GM18505 (cell line): ENCODE measurements at regions not wholly inside any gene's neighbourhood (a gene's known extent, or its start where the extent isn't known, plus 50 kb on each side); places are given as distances from the start of the nearest gene placed in this dataset.

Experiments used
- ATAC-seq: cut with Tn5 transposase; IDR thresholded peaks from one replicate; pipeline ENCODE4 v1.9.1; 2021; ENCODE audit not compliant: unreplicated experiment
- POLR2A ChIP-seq: IDR thresholded peaks from 4 replicates; pipeline ENCODE4 v1.6.1; 2011; ENCODE audit warnings: borderline replicate concordance; ENCODE audit not compliant: insufficient read depth, insufficient read length; ENCODE audit errors: extremely low read depth

DNA sequence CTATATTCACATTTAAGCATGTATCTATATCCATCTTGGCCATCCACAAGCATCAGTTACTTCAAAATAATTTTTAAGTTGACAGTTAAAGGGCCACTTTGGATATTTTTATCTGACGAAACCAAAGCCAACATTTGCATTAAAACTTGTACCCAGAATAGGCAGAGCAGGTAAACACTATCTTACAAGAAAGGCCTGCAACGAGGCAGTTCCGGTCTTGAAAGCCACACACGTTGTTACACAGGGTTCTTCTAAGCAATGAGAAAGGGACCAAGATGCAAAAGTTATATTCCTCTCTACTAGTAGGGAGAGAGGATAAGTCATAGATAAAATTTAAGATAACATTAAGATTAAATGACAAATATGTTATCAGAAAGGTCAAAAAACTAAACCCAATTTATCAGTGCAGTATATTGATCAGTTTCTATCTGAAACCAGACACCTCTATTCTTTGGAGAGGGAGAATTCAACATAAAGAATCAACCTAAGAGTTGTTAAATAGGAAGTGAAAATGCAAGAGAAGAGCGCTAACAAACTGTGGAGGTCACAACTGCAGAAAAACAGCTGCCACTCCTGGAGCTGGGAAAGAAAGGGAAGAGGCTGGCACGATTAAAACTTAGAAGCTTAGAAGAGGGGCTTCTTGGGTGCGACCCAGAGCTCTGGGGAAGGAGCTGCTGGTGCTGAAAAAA lies 701.3 kb downstream of the TNS3 start:
- no peak for ATAC-seq

DNA sequence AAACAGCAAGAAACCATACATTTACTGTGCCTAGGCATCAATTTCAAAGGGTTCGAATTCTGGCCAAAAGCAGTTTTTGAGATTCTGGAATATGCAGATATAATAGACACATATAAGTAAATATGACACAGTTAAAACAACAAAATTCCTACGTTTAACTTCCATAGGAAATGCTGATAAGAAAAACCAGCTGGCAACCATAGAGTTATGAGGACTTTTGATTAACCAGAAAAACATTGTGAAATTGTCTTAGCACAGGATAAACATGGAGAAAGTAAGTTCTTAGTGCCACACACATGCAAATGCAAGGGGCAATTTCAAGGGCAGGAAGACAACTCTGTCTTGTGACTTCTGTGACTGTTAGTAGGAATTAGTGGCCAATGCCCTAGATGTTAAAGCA lies 702.1 kb downstream of the TNS3 start:
- TF ChIP-seq POLR2A: no peak
- no peak for ATAC-seq

More for the DNA sequence above, 701.3 kb downstream of the TNS3 start:
- no peak for TF ChIP-seq POLR2A

DNA sequence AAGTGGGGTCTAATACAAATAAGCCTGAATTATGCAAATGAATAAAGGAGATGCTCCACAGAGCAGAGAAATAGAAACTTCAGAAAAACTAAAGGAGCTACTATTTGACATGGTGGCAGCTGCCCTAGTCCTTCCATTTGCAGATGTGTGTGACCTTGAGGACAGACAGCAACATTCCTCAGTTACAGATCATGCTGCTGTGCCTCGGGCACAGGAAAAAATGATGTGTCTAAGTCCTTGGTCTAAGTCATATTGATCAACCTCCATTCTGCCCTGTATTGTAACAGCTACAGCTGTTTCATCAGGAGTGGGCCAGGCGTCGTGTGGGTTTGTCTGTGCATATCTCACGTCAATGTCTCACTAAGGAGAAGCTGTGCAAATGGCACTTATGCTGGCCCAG lies 710.4 kb downstream of the TNS3 start:
- TF ChIP-seq POLR2A: no peak

DNA sequence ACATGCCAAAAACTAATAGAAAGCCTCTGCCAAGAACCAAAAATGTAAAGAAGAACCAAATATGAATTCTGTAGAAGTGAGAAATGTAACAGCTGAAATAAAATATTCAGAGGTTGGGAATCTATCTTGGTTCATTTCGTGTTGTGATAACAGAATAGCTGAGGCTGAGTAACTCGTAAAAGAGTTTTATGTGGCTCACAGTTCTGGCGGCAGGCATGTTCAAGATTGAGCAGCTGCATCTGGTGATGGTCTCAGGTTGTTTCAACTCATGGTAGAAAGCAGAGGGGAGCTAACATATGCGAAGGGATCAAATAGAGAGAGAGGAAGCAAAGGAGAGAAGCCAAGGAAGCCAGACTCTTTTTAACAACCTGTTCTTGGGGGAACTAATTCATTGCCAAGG lies 717.2 kb downstream of the TNS3 start:
- ATAC-seq: no peak

More for the DNA sequence above, 710.4 kb downstream of the TNS3 start:
- no peak for ATAC-seq

DNA sequence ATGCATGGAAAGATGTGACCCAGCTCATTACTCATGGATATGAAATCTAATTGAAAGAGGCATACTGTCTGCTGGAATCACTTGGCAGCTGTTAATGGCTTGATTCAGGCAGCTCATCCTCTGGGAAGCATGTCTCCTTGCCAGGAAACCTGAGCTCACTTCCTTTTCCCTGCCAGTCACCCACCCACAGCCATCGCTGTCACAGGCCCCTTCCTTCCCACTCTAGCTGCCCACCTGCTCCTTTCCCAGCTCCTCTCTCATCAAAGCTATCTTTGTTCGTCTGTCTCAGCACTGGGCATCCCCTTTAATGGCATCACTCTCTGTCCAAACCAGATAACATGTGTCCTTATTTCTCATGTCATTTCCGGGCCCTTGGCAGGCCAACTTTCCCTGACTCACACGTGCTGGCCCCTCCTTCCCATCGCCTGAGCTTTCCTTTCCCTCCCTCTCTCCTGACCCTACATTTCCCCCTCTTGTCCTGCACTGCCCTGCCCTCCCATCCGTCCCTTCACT lies 721.9 kb downstream of the TNS3 start:
- no peak for ATAC-seq
- TF ChIP-seq POLR2A: no peak

More for the DNA sequence above, 717.2 kb downstream of the TNS3 start:
- TF ChIP-seq POLR2A: no peak

DNA sequence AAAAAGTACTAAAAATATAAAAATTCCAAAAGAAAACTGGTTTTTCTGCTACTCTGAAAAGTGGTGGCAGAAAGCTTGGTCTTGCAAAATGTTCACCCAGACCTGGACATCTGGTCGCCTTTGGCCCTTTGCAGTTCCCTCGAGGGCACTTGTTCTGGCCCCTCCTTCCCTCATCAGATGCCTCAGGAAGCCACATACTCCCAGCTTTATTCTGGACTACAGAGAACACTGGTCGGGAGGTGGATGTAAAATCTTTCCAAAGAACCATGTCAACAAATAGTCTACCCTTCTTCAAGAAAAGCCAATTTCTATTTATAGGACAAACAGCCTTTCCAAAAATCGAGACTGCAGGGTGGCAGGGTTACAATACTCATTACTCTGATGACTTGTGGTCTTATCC lies 726.1 kb downstream of the TNS3 start:
- ATAC-seq: no peak
- no peak for TF ChIP-seq POLR2A

DNA sequence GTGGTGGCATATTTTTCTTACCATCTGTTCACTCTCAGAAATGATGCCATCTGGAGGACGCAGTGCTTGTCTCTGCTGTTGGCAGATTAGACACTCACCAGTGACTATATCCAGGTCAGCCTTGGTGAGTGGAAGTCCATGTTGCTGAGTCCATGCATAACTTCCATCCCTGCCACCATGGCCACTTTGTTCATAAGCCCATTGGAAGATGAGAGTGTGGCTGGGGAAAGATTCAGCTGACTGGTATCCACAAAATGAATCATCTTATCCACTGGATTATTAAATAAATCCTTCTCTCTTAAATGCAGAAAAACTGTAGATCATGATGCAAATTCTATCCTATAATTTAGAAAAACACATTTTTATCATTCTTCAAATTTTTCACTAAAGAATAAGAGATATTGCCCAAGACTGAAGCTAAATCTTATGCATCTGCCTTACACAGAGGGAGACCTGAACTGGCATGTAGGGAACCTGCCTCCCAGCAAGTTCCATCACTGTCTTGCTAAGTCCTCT lies 726.9 kb downstream of the TNS3 start:
- no peak for TF ChIP-seq POLR2A
- no peak for ATAC-seq

DNA sequence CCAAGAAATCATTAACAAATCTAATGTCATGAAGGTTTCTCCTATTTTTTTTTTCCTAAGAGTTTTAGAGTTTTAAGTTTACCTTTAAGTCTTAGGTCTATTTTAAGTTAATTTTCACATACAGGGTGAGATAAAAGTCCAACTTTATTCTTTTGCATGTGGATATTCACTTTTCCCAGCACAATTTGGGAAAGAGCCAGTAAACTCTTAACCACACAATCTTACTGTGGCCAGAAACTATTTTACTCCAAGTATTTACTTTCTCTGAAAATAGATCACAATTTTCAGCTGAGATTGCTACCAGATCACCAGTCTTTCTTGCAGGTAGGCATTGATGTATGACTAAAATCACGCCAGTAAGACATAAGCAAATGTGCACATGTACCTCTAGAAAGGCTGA lies 728.5 kb downstream of the TNS3 start:
- TF ChIP-seq POLR2A: no peak
- no peak for ATAC-seq

DNA sequence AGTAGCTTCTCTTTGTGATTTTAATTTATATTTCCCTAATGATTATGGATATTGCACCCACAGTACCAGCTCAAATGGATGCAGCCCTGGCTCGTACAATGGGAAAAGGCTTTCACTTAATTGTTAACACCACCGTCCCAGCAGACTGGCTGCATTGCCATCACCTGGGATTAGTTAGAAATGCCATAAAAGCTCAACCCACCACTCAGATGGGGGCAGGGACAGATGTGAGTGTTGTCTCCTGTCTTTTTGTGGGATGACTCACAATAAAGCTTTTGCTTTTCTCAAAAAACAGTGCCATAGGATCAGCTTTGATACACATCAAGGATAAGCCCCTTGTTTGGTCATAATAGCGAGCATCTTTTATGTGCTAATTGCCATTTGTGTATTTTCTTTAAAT lies 729.1 kb downstream of the TNS3 start:
- no peak for ATAC-seq
- TF ChIP-seq POLR2A: no peak

DNA sequence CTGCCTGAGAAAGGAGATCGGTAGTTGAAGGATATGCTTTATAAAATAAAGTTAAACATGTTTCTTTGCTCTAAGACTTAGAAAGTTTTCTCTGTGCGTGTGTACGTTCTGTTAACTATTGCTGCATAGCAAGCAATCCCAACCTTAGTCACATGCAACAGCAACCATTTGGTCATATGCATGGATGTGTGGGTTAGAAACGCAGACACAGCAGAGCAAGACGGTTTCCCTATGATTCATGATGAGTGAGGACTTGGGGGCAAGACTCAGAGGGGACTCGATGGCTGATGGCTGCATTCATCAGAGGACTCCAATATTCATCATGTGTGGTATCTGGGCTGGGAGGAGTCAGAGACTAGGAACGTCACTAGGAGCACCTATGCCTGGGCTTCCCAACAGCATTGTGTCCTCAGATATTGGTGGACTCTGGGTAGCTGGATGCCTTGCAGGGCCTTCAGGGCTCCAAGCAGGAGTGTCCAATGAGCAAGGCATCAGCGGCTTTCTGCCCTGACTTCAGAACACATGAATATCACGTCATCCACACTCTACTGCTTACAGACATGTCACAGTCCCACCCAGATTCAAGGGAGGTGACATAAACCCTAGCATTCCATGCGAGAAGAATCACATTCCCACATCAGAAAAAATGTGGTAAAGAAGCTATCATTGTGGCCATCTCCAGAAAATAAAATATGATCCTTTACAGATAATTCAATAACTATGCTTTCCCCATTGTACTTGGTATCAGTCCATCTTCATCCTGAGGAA lies 731.2 kb downstream of the TNS3 start:
- TF ChIP-seq POLR2A: no peak
- no peak for ATAC-seq

DNA sequence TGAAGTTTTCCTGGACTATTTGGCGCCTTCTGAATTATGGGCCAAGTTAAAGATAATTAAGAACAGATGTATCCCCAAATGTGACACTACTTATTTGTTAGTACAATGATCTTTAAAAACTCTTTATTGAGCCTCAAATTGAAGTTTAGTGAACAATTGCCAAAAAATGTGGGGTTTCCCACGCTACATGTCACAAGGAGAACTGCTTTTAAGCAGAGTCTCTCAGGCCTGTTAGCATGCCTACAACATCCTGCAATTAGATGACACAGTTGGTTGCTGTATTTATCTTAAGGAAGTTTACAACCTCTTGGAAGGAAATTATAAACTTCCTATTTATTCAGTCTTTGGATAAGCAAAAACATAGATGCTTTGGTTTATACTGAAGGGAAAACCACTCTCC lies 733.0 kb downstream of the TNS3 start:
- ATAC-seq: no peak
- no peak for TF ChIP-seq POLR2A

DNA sequence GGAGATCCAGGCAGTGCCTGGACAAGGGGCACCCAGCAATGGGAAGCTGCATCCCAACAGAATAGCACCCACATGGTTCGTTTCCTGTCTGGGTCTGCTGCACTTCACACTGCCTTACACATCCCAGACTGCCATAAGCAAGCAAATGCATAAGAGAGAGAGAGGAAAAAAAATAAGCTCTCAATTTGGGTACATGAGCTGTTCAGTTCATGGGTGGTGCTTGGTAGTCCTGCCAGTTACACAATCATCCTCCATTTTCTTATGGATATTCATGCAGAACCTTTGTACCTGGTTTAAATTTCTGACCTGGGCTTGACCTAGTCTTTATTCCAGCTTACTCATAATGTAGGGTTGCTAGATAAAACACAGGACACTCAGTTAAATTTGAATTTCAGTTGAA lies 733.6 kb downstream of the TNS3 start:
- no peak for TF ChIP-seq POLR2A
- ATAC-seq: no peak

DNA sequence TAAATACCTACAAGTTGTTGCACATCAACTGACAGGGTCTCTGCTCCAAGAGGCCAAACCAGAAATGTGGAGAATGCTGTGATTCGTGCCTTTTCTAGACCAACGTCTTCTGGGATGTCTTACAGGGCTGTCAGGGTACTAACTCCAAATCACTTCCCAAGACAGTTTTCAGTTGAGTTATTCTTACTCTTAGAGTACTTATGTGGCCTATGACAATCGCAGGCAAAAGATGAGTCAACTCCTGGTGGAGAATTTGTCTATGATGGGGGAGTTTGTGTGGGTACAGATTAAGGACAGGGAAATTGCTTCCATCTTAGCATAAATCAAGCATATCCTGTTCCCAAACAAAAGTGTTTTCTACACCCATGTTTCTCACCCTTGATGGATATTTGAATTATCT lies 734.8 kb downstream of the TNS3 start:
- no peak for TF ChIP-seq POLR2A
- no peak for ATAC-seq

DNA sequence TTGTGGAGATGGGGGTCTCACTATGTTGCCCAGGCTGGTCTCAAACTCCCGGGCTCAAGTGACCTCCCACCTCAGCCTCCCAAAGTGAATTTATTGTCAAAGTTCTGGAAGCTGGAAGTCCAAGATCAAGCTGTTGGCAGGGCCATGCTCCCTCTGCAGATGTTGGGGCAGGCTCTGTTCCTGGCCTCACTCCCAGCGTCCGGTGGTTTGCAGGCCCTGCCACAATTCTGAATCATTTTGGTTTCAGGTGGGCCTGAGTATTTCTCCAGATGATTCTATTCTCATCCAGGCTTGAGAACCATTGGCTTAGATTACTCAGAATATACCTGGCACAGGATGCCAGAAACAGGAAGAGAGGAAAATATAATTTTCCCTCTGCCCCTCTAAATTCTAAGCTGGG lies 737.4 kb downstream of the TNS3 start:
- TF ChIP-seq POLR2A: no peak
- ATAC-seq: no peak
